Activated naive CD4-positive, alpha-beta T cell treated with anti-CD3 and anti-CD28 coated beads for 36 hours (primary cell): ENCODE measurements at regions not wholly inside any gene's neighbourhood (a gene's known extent, or its start where the extent isn't known, plus 50 kb on each side); places are given as distances from the start of the nearest gene placed in this dataset.

ENCODE experiments used
- CTCF ChIA-PET: fragments of 350-600 bp; sonication (Branson Sonifier 250); formaldehyde crosslinking; loops from one replicate; lab custom pipeline; 2021; ENCODE audit warnings: antibody characterized with exemption; lab: Charles Lee
- DNase-seq: peaks from one replicate; pipeline ENCODE4 v3.0.0-alpha.2; 2020
- H3K27ac Mint-ChIP-seq: one replicate; pipeline ENCODE4 v1.8.0; 2021; ENCODE audit warnings: mild to moderate bottlenecking, mixed read lengths
- H3K27me3 Mint-ChIP-seq: one replicate; pipeline ENCODE4 v1.8.0; 2021; ENCODE audit warnings: low read depth, mixed read lengths
- H3K36me3 Mint-ChIP-seq: one replicate; pipeline ENCODE4 v1.8.0; 2021; ENCODE audit warnings: low read depth, mixed read lengths
- H3K4me1 Mint-ChIP-seq: one replicate; pipeline ENCODE4 v1.8.0; 2021; ENCODE audit warnings: low read depth, mixed read lengths
- H3K4me3 Mint-ChIP-seq: one replicate; pipeline ENCODE4 v1.8.0; 2021; ENCODE audit warnings: mild to moderate bottlenecking, moderate library complexity, mixed read lengths
- H3K9me3 Mint-ChIP-seq: one replicate; pipeline ENCODE4 v1.8.0; 2021; ENCODE audit warnings: mixed read lengths
- intact Hi-C: fragments of 100-400 bp; cut with micrococcal nuclease; formaldehyde crosslinking; loops from one replicate; pipeline ENCODE4 v1.15.1; 2023

GRCh38 chr3:157810924-157811718 lies 295.1 kb downstream of the SHOX2 start:
- no peaks in the 10 kb centered on the region for H3K9me3 Mint-ChIP-seq
- no peaks in the 10 kb centered on the region for H3K4me1 Mint-ChIP-seq
- CTCF ChIA-PET: no interaction called here
- intact Hi-C loops: no loop called here
- no peak overlapping the region for H3K4me3 Mint-ChIP-seq
- no peak for DNase-seq
- no peak overlapping the region for H3K27ac Mint-ChIP-seq
- peaks cover 3% of the 10 kb centered on the region for H3K27me3 Mint-ChIP-seq
- no peaks in the 10 kb centered on the region for H3K36me3 Mint-ChIP-seq

- CTCF ChIA-PET: no interaction called here
- H3K4me1 Mint-ChIP-seq: no peaks in the 10 kb centered on the region
- H3K27ac Mint-ChIP-seq: no peak overlapping the region
- peaks cover 4% of the 10 kb centered on the region for H3K27me3 Mint-ChIP-seq
- H3K9me3 Mint-ChIP-seq: peaks cover 2% of the 10 kb centered on the region
- H3K4me3 Mint-ChIP-seq: no peak overlapping the region
- intact Hi-C loops: no loop called here
- no peak for DNase-seq
- H3K36me3 Mint-ChIP-seq: no peaks in the 10 kb centered on the region
These were observed 298.9 kb downstream of the SHOX2 start for GRCh38 chr3:157807280-157807679.

DNA sequence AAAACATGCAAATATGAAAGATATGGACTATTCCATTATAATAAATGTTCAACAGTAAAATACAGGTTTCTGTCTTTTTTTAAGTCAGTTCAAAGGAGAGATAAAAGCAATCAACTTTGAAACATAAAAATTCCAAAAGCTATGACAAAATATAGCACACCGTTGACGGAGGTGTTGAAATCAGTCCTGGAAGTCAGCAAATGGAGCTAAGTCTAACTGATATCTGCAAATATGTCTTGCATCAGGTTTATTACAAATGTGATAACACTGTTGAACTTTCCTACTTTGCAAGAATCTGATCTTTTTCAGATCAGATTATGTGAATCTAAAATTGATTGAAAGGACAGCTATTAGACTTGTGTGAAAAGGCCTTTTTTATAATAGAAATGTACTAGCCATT lies 300.7 kb downstream of the SHOX2 start:
- Mint-ChIP-seq H3K36me3 (no peaks in the 10 kb centered on the region), H3K27ac (no peak overlapping the region), H3K4me1 (no peaks in the 10 kb centered on the region), H3K9me3 (peaks cover 13% of the 10 kb centered on the region), H3K27me3 (peaks cover 4% of the 10 kb centered on the region), H3K4me3 (no peak overlapping the region)
- intact Hi-C loops: no loop called here
- no peak for DNase-seq
- CTCF ChIA-PET: no interaction called here

DNA sequence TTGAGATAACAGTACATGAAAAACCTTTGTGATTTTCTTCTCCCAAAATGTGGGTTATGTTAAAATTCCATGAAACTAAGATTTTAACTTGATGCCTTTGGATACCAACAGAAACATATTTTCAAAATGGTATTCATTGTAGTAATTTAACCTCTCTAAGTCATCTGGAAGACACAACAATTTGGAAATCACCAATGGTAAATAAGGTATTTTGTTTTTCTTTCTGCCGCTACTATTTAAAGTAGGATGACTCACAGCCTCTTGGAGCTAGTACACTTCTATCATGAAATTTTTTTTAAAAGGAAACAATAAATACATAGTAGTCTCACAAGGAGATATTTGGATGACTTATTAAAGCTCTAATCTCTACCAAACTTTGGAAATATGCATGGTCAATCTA lies 291.6 kb upstream of the VEPH1 start:
- no peaks in the 10 kb centered on the region for H3K4me1 Mint-ChIP-seq
- no peak overlapping the region for H3K4me3 Mint-ChIP-seq
- peaks cover 3% of the 10 kb centered on the region for H3K9me3 Mint-ChIP-seq
- H3K36me3 Mint-ChIP-seq: no peaks in the 10 kb centered on the region
- no peak for DNase-seq
- no peaks in the 10 kb centered on the region for H3K27me3 Mint-ChIP-seq
- intact Hi-C loops: no loop called here
- CTCF ChIA-PET: no interaction called here
- no peak overlapping the region for H3K27ac Mint-ChIP-seq

DNA sequence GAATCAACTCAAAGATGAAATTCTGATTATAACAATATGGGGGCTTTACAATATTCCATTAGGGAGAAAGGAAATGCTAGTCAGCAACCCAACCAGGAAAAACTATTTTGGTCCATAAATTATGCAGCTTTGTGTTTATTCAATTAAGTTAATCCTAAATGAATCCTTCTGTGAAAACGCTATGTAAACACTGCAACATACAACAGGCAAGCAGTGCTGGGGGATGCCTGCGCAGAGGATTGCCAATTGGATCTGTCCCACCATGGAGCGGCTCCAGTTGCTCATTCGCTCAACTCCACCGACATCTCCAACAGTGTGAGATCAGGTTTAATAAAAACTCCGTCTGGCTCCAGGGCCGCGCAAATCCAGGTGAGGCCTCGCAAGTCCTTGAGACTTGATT lies 290.5 kb upstream of the VEPH1 start:
- CTCF ChIA-PET: no interaction called here
- Mint-ChIP-seq H3K4me3 (no peak overlapping the region), H3K27ac (no peak overlapping the region), H3K36me3 (no peaks in the 10 kb centered on the region), H3K27me3 (no peaks in the 10 kb centered on the region), H3K9me3 (no peaks in the 10 kb centered on the region), H3K4me1 (no peaks in the 10 kb centered on the region)
- DNase-seq: no peak
- intact Hi-C loops: no loop called here

GRCh38 chr3:157789162-157789561 lies 285.9 kb upstream of the VEPH1 start:
- DNase-seq: no peak
- H3K27me3 Mint-ChIP-seq: no peaks in the 10 kb centered on the region
- no peak overlapping the region for H3K27ac Mint-ChIP-seq
- CTCF ChIA-PET: no interaction called here
- no peaks in the 10 kb centered on the region for H3K36me3 Mint-ChIP-seq
- H3K4me1 Mint-ChIP-seq: no peaks in the 10 kb centered on the region
- no peak overlapping the region for H3K4me3 Mint-ChIP-seq
- no peaks in the 10 kb centered on the region for H3K9me3 Mint-ChIP-seq
- intact Hi-C loops: no loop called here

DNA sequence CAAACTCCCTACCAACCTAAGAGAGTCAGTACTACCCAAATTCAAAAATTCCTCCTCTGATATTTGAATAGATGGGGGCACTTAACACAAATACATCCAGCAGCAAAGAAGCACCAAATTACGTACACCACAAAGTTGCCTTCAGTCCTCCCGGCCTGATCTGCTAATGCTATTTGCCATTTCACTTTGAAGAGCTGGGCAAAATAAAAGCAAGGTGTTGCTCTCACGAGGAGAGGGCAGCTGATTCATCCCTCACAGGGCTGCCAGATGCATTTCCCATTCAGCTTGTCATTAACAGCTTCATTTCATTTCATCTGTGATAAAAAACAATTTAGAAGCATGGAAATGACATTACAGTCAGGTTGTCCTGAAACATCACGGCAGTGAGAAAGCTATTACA lies 283.4 kb upstream of the VEPH1 start:
- H3K27ac Mint-ChIP-seq: no peak overlapping the region
- no peak overlapping the region for H3K4me3 Mint-ChIP-seq
- peaks cover 2% of the 10 kb centered on the region for H3K9me3 Mint-ChIP-seq
- CTCF ChIA-PET: no interaction called here
- no peaks in the 10 kb centered on the region for H3K27me3 Mint-ChIP-seq
- DNase-seq: no peak
- H3K4me1 Mint-ChIP-seq: no peaks in the 10 kb centered on the region
- H3K36me3 Mint-ChIP-seq: no peaks in the 10 kb centered on the region
- intact Hi-C loops: no loop called here

DNA sequence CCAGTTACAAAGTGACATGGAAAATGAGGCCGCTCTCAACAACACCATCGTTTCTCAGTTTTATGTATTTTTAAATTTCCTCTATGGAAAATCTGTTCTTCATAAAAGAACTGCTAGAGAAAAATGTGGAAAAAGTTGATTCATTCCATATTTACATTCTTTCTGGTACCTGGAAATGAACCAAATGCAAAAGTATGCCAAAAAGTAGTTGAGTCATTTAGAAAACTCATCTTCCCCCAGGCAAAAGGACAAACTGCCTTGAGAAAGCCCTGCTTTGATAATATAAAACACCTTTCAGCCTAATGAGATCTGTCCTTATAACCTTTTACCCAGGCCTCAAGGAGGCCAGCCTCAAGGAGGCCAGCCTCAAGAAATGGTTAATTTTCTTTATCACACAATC lies 283.0 kb upstream of the VEPH1 start:
- CTCF ChIA-PET: no interaction called here
- intact Hi-C loops: no loop called here
- Mint-ChIP-seq H3K4me3 (no peak overlapping the region), H3K4me1 (no peaks in the 10 kb centered on the region), H3K27ac (no peak overlapping the region), H3K27me3 (no peaks in the 10 kb centered on the region), H3K9me3 (peaks cover 2% of the 10 kb centered on the region), H3K36me3 (no peaks in the 10 kb centered on the region)
- no peak for DNase-seq

GRCh38 chr3:157785102-157785826 lies 282.0 kb upstream of the VEPH1 start:
- intact Hi-C loops: no loop called here
- no peak overlapping the region for H3K4me3 Mint-ChIP-seq
- H3K4me1 Mint-ChIP-seq: no peaks in the 10 kb centered on the region
- H3K27me3 Mint-ChIP-seq: no peaks in the 10 kb centered on the region
- peaks cover 2% of the 10 kb centered on the region for H3K9me3 Mint-ChIP-seq
- CTCF ChIA-PET: no interaction called here
- no peak overlapping the region for H3K27ac Mint-ChIP-seq
- no peaks in the 10 kb centered on the region for H3K36me3 Mint-ChIP-seq
- no peak for DNase-seq

- intact Hi-C loops: no loop called here
- Mint-ChIP-seq H3K4me3 (no peak overlapping the region), H3K4me1 (no peaks in the 10 kb centered on the region), H3K36me3 (no peaks in the 10 kb centered on the region), H3K27ac (no peak overlapping the region), H3K27me3 (no peaks in the 10 kb centered on the region), H3K9me3 (peaks cover 2% of the 10 kb centered on the region)
- no peak for DNase-seq
- CTCF ChIA-PET: no interaction called here
These were observed 279.0 kb upstream of the VEPH1 start for GRCh38 chr3:157782236-157782635.

GRCh38 chr3:157776861-157777260 lies 273.6 kb upstream of the VEPH1 start:
- CTCF ChIA-PET: no interaction called here
- H3K27ac Mint-ChIP-seq: no peak overlapping the region
- no peak overlapping the region for H3K4me3 Mint-ChIP-seq
- no peak for DNase-seq
- H3K9me3 Mint-ChIP-seq: no peaks in the 10 kb centered on the region
- no peaks in the 10 kb centered on the region for H3K36me3 Mint-ChIP-seq
- intact Hi-C loops: no loop called here
- H3K4me1 Mint-ChIP-seq: no peaks in the 10 kb centered on the region
- no peaks in the 10 kb centered on the region for H3K27me3 Mint-ChIP-seq

DNA sequence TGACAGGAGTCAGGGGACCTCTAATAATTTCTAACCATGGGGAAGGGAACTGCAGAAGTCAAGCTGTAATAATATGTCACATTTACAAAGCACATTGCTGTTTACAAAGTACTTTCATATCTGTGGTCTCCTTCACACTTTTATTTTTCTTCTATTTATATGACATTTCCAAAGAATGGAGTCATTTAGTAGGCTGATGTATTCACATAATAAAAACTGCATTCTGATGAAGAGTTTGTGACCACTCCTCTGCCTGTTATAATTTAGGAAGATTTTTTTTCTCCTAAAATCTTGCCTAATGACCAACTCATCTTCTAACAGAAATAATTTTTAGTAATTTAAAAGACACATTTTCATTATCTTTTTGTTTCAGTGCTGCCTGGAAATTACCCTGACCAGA lies 272.2 kb upstream of the VEPH1 start:
- CTCF ChIA-PET: no interaction called here
- DNase-seq: no peak
- intact Hi-C loops: no loop called here
- Mint-ChIP-seq H3K36me3 (no peaks in the 10 kb centered on the region), H3K9me3 (no peaks in the 10 kb centered on the region), H3K4me3 (no peak overlapping the region), H3K4me1 (no peaks in the 10 kb centered on the region), H3K27ac (no peak overlapping the region), H3K27me3 (no peaks in the 10 kb centered on the region)

GRCh38 chr3:157769378-157769777 lies 266.2 kb upstream of the VEPH1 start:
- intact Hi-C loops: no loop called here
- H3K36me3 Mint-ChIP-seq: no peaks in the 10 kb centered on the region
- no peaks in the 10 kb centered on the region for H3K9me3 Mint-ChIP-seq
- H3K4me1 Mint-ChIP-seq: no peaks in the 10 kb centered on the region
- CTCF ChIA-PET: no interaction called here
- no peak overlapping the region for H3K27ac Mint-ChIP-seq
- no peak for DNase-seq
- H3K4me3 Mint-ChIP-seq: no peak overlapping the region
- H3K27me3 Mint-ChIP-seq: no peaks in the 10 kb centered on the region
